K562 (cell line): ENCODE measurements at regions not wholly inside any gene's neighbourhood (a gene's known extent, or its start where the extent isn't known, plus 50 kb on each side); places are given as distances from the start of the nearest gene placed in this dataset.

Experiments used
- ATAC-seq: fragments of 200-7000 bp; cut with Tn5 transposase; 3 replicates; pipeline ENCODE4 v1.9.1; 2020; ENCODE audit warnings: moderate library complexity
- BruUV-seq: library from RNA; stranded (reverse); fragments of 400-500 nt; replicated peaks from 2 replicates; lab custom pipeline; 2021; lab: Mats Ljungman, UMichigan
- CTCF ChIA-PET: fragments of 300-600 bp; formaldehyde crosslinking; extraction: SDS; loops from one replicate; lab custom pipeline; 2021; ENCODE audit warnings: low intra/inter-chr PET ratio; lab: Yijun Ruan, JAX
- POLR2A ChIA-PET: fragments of 300-600, 350-650 bp; sonication (Branson Sonifier 250); formaldehyde crosslinking; extraction: SDS; loops from one replicate; lab custom pipeline; 2021; ENCODE audit warnings: antibody characterized with exemption, inconsistent platforms; lab: Yijun Ruan, JAX
- DNase-seq, 4 experiments: peaks; one replicate each; pipeline versions ENCODE4 v3.0.0 to v3.0.0-alpha.2; 2011 to 2018; ENCODE audit warnings: low spot score in 3 of 4, mixed read lengths in 3 of 4; ENCODE audit errors: extremely low read depth in 1 of 4
- FAIRE-seq: peaks from 2 replicates; lab custom pipeline; 2011; peaks lifted over from hg19 to GRCh38; lab: Jason Lieb, UNC
- H2AFZ ChIP-seq: 2 replicates; pipeline ENCODE4 v1.6.0; 2011; ENCODE audit warnings: low read depth, low read length, control low read depth, inconsistent platforms
- H3K27ac ChIP-seq: fragments of 200-600 bp; 3 replicates; pipeline ENCODE4 v1.8.0; 2011; ENCODE audit warnings: low read depth, mild to moderate bottlenecking, control low read depth, inconsistent platforms, low read length, moderate library complexity, mixed read lengths; ENCODE audit errors: extremely low read depth
- H3K27me3 ChIP-seq, 2 experiments: fragments of 300-600 bp in 1 of 2; 2 replicates in 1 of 2; 3 replicates in 1 of 2; pipeline versions ENCODE4 v1.6.0 to v1.8.0; 2011; ENCODE audit warnings: inconsistent platforms in 2 of 2, low read length in 2 of 2, mild to moderate bottlenecking in 1 of 2, mixed read lengths in 1 of 2, moderate library complexity in 1 of 2; ENCODE audit not compliant: control insufficient read depth in 2 of 2, insufficient read depth in 2 of 2
- H3K36me3 ChIP-seq: fragments of 300-600 bp; 3 replicates; pipeline ENCODE4 v1.8.0; 2011; ENCODE audit warnings: mild to moderate bottlenecking, low read length, inconsistent platforms; ENCODE audit not compliant: control insufficient read depth, insufficient read depth
- H3K4me1 ChIP-seq, 2 experiments: fragments of 200-600 bp in 1 of 2; replicated peaks in 1 of 2; 2 replicates in 1 of 2; 3 replicates in 1 of 2; pipeline versions ENCODE4 v1.5.1 to v1.8.0; 2011; ENCODE audit warnings: inconsistent platforms in 2 of 2, low read length in 2 of 2, mild to moderate bottlenecking in 1 of 2, mixed read lengths in 1 of 2, moderate library complexity in 1 of 2; ENCODE audit not compliant: control insufficient read depth in 2 of 2, insufficient read depth in 2 of 2
- H3K4me2 ChIP-seq: 2 replicates; pipeline ENCODE4 v1.6.1; 2011; ENCODE audit warnings: low read length, control low read depth, inconsistent platforms, mixed read lengths; ENCODE audit not compliant: insufficient read depth
- H3K4me3 ChIP-seq: fragments of 200-600 bp; sonication (generic), shearing (Covaris generic); 2 replicates; pipeline ENCODE4 v1.5.1; 2016; ENCODE audit warnings: control low read depth, inconsistent platforms
- H3K79me2 ChIP-seq: fragments of 200-600 bp; 3 replicates; pipeline ENCODE4 v1.8.0; 2011; ENCODE audit warnings: low read length, inconsistent platforms; ENCODE audit not compliant: control insufficient read depth, insufficient read depth
- H3K9ac ChIP-seq, 2 experiments: 2 replicates each; pipeline versions ENCODE4 v1.6.0 to v1.6.1; 2011; ENCODE audit warnings: low read depth in 2 of 2, low read length in 2 of 2, control low read depth in 1 of 2, inconsistent platforms in 1 of 2, mild to moderate bottlenecking in 1 of 2, mixed read lengths in 1 of 2; ENCODE audit not compliant: insufficient read depth in 1 of 2
- H3K9me1 ChIP-seq: one replicate; pipeline ENCODE4 v1.6.0; 2011; ENCODE audit warnings: inconsistent platforms, mild to moderate bottlenecking, low read length, moderate library complexity; ENCODE audit not compliant: control insufficient read depth, insufficient read depth
- H3K9me3 ChIP-seq: replicated peaks from 2 replicates; pipeline ENCODE4 v1.5.1; 2011; ENCODE audit warnings: low read depth, low read length, inconsistent platforms; ENCODE audit not compliant: control insufficient read depth, insufficient read depth
- H4K20me1 ChIP-seq: replicated peaks from 2 replicates; pipeline ENCODE4 v1.6.1; 2011; ENCODE audit warnings: low read length, inconsistent platforms, mixed read lengths; ENCODE audit not compliant: control insufficient read depth, insufficient read depth
- BDP1 ChIP-seq: IDR thresholded peaks from 3 replicates; pipeline ENCODE4 v1.6.1; 2011; ENCODE audit not compliant: insufficient read length, insufficient read depth
- E2F5 ChIP-seq: sonication (generic); formaldehyde crosslinking; IDR thresholded peaks from 2 replicates; pipeline ENCODE4 v1.8.0; 2022; ENCODE audit warnings: mild to moderate bottlenecking, missing genetic modification reagents
- FOXO4 ChIP-seq: fragments of 450-650 bp; formaldehyde crosslinking; IDR thresholded peaks from 2 replicates; pipeline ENCODE4 v1.4.0; 2020; ENCODE audit warnings: mild to moderate bottlenecking, moderate library complexity
- FOXP4 ChIP-seq: sonication (generic); formaldehyde crosslinking; IDR thresholded peaks from 2 replicates; pipeline ENCODE4 v1.8.0; 2022; ENCODE audit warnings: mild to moderate bottlenecking, missing genetic modification reagents, borderline replicate concordance
- HLTF ChIP-seq: fragments of 450-650 bp; IDR thresholded peaks from 2 replicates; pipeline ENCODE4 v1.6.1; 2016
- HOMEZ ChIP-seq: fragments of 250-450 bp; sonication (Bioruptor Pico); IDR thresholded peaks from 2 replicates; pipeline ENCODE4 v1.4.0; 2020; ENCODE audit warnings: mild to moderate bottlenecking, moderate library complexity
- KDM4B ChIP-seq, 2 experiments: fragments of 450-650 bp in 1 of 2; sonication (generic) in 1 of 2; IDR thresholded peaks; 2 replicates each; pipeline ENCODE4 v1.6.1; 2016 to 2017; ENCODE audit warnings: borderline replicate concordance in 2 of 2, antibody characterized with exemption in 1 of 2, low read depth in 1 of 2, mild to moderate bottlenecking in 1 of 2
- NCOA4 ChIP-seq: fragments of 450-650 bp; IDR thresholded peaks from 2 replicates; pipeline ENCODE4 v1.6.1; 2018; ENCODE audit warnings: mild to moderate bottlenecking; ENCODE audit not compliant: partially characterized antibody
- NFATC3 ChIP-seq: fragments of 450-650 bp; IDR thresholded peaks from 2 replicates; pipeline ENCODE4 v1.6.1; 2017; ENCODE audit warnings: mild to moderate bottlenecking
- NR2F6 ChIP-seq: fragments of 450-650 bp; formaldehyde crosslinking; IDR thresholded peaks from 2 replicates; pipeline ENCODE4 v1.4.0; 2020; ENCODE audit warnings: mild to moderate bottlenecking
- POLR2A ChIP-seq: fragments of 450-650 bp; conservative IDR thresholded peaks from 2 replicates; pipeline ENCODE4 v1.6.1; 2016
- RBM25 ChIP-seq: fragments of 200-400 bp; formaldehyde crosslinking; IDR thresholded peaks from 2 replicates; pipeline ENCODE4 v1.6.1; 2018; ENCODE audit warnings: low read length, low read depth, moderate library complexity; ENCODE audit not compliant: severe bottlenecking
- SMARCE1 ChIP-seq: fragments of 450-650 bp; IDR thresholded peaks from 2 replicates; pipeline ENCODE4 v1.7.1; 2016; ENCODE audit warnings: mild to moderate bottlenecking
- TFE3 ChIP-seq: fragments of 450-650 bp; formaldehyde crosslinking; IDR thresholded peaks from 2 replicates; pipeline ENCODE4 v1.4.0; 2020; ENCODE audit warnings: mild to moderate bottlenecking, mixed read lengths
- THRAP3 ChIP-seq: fragments of 450-650 bp; IDR thresholded peaks from 2 replicates; pipeline ENCODE4 v1.6.1; 2016; ENCODE audit warnings: mild to moderate bottlenecking, inconsistent platforms, borderline replicate concordance
- ZBTB8A ChIP-seq: fragments of 450-650 bp; IDR thresholded peaks from 2 replicates; pipeline ENCODE4 v1.6.1; 2018; ENCODE audit warnings: mild to moderate bottlenecking, moderate library complexity; ENCODE audit not compliant: partially characterized antibody
- WGBS: fragments of 100-300 bp; shearing (Covaris generic); methylation state at CpG from one replicate; pipeline ENCODE4 v1.1.6; 2016; ENCODE audit warnings: low coverage, mixed read lengths; ENCODE audit not compliant: insufficient coverage; ENCODE audit errors: missing lambda C conversion rate; 5-methylcytosine and 5-hydroxymethylcytosine counted together
- in situ Hi-C: fragments of 300-500 bp; cut with MboI; formaldehyde crosslinking; loops from 4 replicates; pipeline ENCODE4 v1.15.0; 2018; ENCODE audit warnings: inconsistent platforms, mixed read lengths
- intact Hi-C: fragments of 100-400 bp; cut with micrococcal nuclease; formaldehyde crosslinking; loops from 2 replicates; pipeline ENCODE4 v1.14.2; 2022

- Histone ChIP-seq H2AFZ (no peak overlapping the region), H3K27me3 (no peaks in the 10 kb centered on the region), H3K27ac (no peak overlapping the region), H3K36me3 (no peaks in the 10 kb centered on the region), H3K9me3 (no peaks in the 10 kb centered on the region), H3K4me1 (no peaks in the 10 kb centered on the region), H3K4me2 (no peak overlapping the region), H3K4me3 (no peak overlapping the region), H3K9ac (no peak overlapping the region), H3K79me2 (no peaks in the 10 kb centered on the region), H3K9me1 (no peaks in the 10 kb centered on the region), H4K20me1 (no peaks in the 10 kb centered on the region)
- POLR2A ChIA-PET, result no interaction called here
- in situ Hi-C loops, result no loop called here
- intact Hi-C loops, result no loop called here
- FAIRE-seq (no peak), ATAC-seq (no peak), DNase-seq (no peak)
- CTCF ChIA-PET, result no interaction called here
- WGBS, result 0% methylated on average over 2 of the region's 2 CpGs
- no TSS peak for BruUV-seq
- TF ChIP-seq NR2F6 (CRISPR knock-in tag) (no peak), E2F5 (CRISPR knock-in tag) (no peak), NCOA4 (no peak), KDM4B (IDR thresholded peaks at IDR 0.05; ENCODE audit: borderline replicate concordance in 2 of 2, low read depth in 1 of 2) (no peak), SMARCE1 (no peak), POLR2A (no peak), TFE3 (CRISPR knock-in tag) (no peak), RBM25 (no peak), FOXP4 (CRISPR knock-in tag) (no peak), BDP1 (no peak), HOMEZ (CRISPR knock-in tag) (no peak), NFATC3 (no peak), ZBTB8A (no peak), FOXO4 (CRISPR knock-in tag) (no peak), HLTF (no peak), THRAP3 (no peak)
Observed at GRCh38 chr12:16424531-16424930, 77.1 kb downstream of the MGST1 start.
